ENCODE measurements at regions not wholly inside any gene's neighbourhood (a gene's known extent, or its start where the extent isn't known, plus 50 kb on each side); places are given as distances from the start of the nearest gene placed in this dataset.
A peak's percentile ranks its signal among the peaks of the same experiment; 100 is the strongest.
"Not testable (repeated sequence)": the region's sequence is repeated elsewhere in the genome, so short reads cannot be mapped to it uniquely, and the experiment has no call there.

GRCh38 chr15:30688684-30689083 is 62.8 kb downstream of the ARHGAP11B start:
- not testable (repeated sequence) for ATAC-seq

- ATAC-seq, result not testable (repeated sequence)
These were observed 64.2 kb downstream of the ARHGAP11B start for GRCh38 chr15:30690153-30690552.

DNA sequence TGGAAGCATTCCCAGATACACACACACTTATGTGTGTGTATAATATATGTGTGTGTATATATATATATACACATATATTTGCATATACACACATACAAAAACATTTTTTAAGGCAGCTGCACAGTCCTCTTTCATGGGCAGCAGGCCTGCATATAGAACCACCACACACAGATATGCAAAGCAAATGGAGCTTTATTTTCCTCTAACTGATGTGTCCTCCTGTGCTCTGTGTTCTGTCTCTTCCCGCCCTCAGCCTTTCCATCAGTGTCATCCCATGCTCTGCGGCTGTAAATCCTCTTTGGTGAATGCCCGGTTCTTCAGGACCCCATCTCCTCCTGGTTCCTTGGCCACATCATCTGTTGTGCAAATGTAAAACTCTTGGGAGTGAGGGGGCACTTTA is 69.9 kb downstream of the ARHGAP11B start:
- not testable (repeated sequence) for ATAC-seq

DNA sequence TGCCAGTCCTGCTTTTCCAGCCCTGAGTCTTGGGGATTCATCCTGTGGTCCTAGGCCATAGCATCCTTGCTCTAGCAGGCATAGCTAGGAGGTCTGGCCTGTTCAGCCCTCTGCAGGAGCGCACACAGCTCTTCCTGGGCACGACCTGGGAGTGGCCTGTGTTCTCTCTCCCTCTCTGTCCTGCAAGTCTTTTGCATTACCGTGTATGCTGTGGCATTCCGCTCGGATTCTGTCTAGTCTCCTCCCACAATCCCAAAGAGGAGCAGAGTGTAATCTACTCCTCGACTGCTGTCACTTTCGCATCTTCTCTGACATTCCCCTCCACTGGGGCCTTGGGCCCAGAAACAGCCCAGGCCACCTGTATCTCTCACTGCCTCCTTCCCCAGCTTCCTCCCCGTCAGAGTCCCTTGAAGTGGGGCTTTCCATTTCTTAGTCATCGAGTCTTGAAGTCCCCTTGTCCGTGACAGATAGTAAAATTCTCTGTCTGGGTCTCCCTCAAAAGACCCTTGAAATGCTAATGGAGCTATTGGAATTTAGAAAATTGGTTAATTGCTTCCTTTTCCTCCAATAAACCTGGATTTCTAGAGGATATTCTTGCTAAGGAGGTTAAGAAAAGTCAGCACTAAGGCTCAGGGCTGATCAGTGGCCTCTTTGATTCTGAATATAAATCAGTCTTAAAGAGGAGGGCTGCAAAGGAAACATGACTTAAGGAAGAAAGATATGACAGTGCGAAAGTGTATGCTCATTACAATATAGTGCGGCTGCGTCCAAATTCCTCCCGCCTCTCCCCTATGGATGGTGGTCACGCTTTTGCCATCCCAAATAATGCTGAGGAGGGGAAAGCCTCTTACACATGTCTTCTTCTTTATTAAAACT is 70.7 kb downstream of the ARHGAP11B start:
- ATAC-seq, result not testable (repeated sequence)

DNA sequence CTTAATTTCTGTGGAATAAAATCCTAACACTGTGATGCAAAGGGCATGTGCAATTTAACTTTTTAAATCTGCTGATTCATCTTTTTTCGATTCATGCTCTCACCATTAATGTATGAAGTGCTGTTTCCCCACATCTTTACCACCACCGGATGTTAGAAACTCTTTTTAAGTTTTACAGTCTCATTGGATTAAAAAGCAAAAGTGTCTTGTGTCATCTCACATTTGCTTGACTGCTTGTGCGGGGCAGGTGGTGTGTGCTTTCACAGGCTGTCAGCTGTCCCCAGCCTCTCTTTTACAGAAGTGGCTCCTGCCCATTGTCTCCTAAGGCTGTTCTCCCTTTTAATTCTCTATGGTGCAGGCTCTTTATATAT is 71.4 kb downstream of the ARHGAP11B start:
- not testable (repeated sequence) for ATAC-seq

- not testable (repeated sequence) for ATAC-seq
These were observed 74.2 kb downstream of the ARHGAP11B start for GRCh38 chr15:30700006-30700597.

- ATAC-seq, result not testable (repeated sequence)
These were observed 82.2 kb downstream of the ARHGAP11B start for GRCh38 chr15:30707976-30708685.

DNA sequence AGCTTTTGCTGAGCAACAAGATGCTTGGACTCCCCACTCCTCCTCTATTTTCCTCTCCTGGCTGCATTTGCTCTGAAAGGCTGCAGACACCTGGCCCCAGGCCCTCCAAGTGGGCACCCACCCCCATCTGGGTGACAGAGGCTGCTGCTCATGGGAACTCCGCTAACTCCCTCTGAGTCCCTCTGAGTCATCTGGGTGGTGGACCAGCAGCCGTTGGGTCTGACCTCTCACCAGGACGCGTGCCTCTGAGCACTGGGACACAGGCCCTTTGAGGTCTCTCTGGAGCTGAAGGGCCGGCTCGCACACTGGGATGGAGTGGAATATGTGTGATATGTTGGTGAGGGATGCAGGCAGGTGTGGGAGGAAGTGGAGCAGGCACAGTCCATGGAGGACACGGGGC is 82.9 kb downstream of the ARHGAP11B start:
- ATAC-seq, result peak; percentile 12

GRCh38 chr15:30718038-30718643 is 92.2 kb downstream of the ARHGAP11B start:
- not testable (repeated sequence) for ATAC-seq

GRCh38 chr15:30719363-30719762 is 93.4 kb downstream of the ARHGAP11B start:
- not testable (repeated sequence) for ATAC-seq

GRCh38 chr15:30720825-30721224 is 94.9 kb downstream of the ARHGAP11B start:
- ATAC-seq, result peak; percentile 10

DNA sequence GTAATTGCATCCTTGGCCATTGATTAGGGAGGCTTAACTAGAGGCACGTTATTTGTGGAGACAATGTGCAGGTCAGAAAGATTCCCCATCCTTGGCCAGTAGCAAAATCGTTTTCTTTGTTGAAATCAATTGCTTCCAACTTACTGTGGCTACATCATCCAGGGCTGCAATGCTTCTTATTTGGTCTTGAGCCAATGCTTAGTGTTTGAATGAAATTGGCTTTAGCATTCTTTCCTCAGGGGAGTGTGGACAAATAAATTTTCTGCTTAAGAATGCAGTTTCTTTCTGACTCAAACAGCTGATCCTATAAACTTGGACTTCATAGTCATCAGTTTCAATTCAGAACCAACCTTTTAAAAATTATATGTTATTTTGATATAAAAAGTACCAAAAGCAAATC is 95.6 kb downstream of the ARHGAP11B start:
- not testable (repeated sequence) for ATAC-seq

GRCh38 chr15:30723540-30724175 is 97.7 kb downstream of the ARHGAP11B start:
- ATAC-seq, result not testable (repeated sequence)

DNA sequence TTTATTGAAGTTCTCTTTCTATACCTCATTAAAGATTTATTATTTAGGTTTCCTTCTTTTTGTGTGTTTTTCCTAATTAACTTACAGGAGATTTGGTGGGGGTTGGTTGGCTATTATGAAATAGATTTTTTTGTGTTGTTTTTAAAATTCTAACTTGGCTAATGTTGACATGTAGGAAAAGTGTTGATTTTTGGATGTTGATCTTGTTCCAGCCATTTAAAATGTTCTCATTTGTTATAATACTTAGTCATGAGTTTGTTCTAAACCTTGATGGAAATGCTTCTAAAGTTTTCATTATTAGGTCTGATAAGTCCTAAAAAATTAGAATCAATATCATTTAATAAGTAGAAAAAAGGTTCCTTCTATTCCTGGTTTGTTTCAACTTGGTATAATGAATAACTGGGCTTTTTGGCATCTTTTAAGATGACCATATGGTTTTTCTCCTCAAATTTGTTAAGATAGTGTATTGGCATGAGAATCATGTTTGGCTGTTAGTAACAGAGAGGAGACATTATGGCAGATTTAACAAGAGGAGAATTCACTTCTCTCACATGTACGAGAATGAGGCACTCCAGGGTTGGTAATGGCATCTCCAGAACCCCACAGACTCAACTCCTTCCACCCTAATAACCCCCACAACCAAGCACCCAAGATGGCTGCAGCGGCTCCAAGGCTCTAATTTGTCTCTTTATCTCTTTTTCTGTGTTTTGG is 104.1 kb downstream of the ARHGAP11B start:
- not testable (repeated sequence) for ATAC-seq

DNA sequence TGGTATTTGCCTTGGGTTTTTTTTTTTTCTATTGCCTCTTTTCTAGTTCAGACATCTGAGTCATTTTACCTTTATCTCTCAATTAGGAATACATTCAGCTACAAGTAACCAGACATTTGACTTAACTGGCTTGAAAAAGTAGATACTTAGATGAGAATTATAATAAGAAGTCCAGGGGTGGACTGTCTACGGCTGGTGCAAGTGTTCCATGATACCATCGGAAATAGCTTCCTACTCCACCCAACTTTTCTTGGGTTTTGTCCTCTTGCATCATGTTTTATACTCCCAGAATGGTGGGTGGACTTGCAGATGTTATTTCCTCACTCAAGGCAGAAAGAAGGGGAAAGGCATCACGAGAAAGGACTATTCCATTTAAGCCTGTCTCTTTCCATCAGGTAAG is 104.7 kb downstream of the ARHGAP11B start:
- not testable (repeated sequence) for ATAC-seq

- ATAC-seq, result not testable (repeated sequence)
These were observed 106.2 kb downstream of the ARHGAP11B start for GRCh38 chr15:30732100-30732499.

- not testable (repeated sequence) for ATAC-seq
These were observed 110.1 kb downstream of the ARHGAP11B start for GRCh38 chr15:30735884-30736564.

DNA sequence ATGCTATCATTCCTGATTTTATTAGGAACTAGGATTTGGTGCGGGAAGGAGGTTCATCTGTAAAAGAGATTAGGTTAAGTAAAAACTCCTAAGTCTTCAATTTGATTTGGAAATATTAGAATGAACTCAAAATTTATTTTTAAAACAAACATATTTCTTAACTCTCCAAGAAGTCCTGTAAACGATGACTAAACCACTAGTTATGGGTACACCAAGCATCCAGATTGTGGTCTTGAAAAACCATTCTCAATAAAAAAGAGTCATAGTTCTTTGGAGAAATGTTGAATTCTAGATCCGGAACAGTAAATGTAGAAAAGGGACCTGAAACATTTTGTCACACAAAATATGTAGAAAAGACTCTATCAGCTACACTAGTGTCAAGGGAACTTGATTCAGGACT is 116.9 kb downstream of the ARHGAP11B start:
- ATAC-seq, result not testable (repeated sequence)

DNA sequence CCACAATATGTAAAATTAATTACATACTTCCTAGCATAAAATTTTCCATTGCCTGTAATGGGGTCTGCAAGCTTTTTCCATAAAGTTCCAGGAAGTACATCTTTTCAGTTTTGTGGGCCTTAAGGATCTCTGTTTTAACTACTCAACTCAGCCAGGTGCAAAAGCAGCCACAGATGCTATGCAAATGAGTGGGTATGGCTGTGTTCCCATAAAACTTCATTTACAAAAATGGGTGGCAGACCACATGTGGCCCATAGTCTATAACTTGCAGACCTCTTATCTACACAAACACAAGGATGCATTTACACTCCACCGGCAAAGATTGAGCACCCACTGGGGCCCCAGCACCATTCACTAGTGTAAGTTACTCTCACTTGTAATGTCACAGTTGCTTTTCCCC is 123.1 kb downstream of the ARHGAP11B start:
- ATAC-seq, result not testable (repeated sequence)

- ATAC-seq, result peak; percentile 70
These were observed 129.2 kb downstream of the ARHGAP11B start for GRCh38 chr15:30755036-30755687.
